Sigmoid colon (tissue), 4 donors: ENCODE measurements at regions not wholly inside any gene's neighbourhood (a gene's known extent, or its start where the extent isn't known, plus 50 kb on each side); places are given as distances from the start of the nearest gene placed in this dataset.

Experiments used
- EP300 ChIP-seq, 4 donors: sonication (generic); formaldehyde crosslinking; IDR thresholded peaks; one replicate each; pipeline ENCODE4 v1.6.1; 2017; ENCODE audit warnings: antibody characterized with exemption in 4 of 4
- POLR2A ChIP-seq, 2 donors: fragments of 450-650 bp; IDR thresholded peaks; one replicate each; pipeline ENCODE4 v1.6.1; 2016; ENCODE audit warnings: antibody characterized with exemption in 2 of 2, mild to moderate bottlenecking in 2 of 2, moderate library complexity in 2 of 2

DNA sequence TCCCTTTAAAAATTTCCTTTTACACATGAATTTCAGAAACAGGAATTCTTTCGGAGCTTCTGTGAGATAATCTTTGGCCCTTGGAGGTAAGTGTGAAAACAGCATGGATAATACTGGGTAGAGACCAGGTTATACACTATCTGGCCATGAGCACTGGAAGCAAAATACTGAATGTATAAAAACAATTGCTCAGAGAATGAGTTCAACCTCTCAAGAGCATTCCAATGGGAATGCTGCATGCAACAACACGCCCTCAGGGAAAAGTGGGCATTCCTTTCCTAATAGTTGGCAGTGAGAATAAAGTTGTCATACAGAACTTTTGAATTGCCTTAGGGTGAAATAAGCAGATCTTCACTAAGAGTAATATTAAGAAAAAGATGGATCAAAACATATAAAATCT lies 574.8 kb upstream of the DIPK2B start:
- TF ChIP-seq POLR2A (IDR thresholded peaks at IDR 0.05) (no peak), EP300 (IDR thresholded peaks at IDR 0.05) (no peak)
